Left colon (tissue), 2 donors: ENCODE measurements at regions not wholly inside any gene's neighbourhood (a gene's known extent, or its start where the extent isn't known, plus 50 kb on each side); places are given as distances from the start of the nearest gene placed in this dataset.
"Not testable (repeated sequence)": the region's sequence is repeated elsewhere in the genome, so short reads cannot be mapped to it uniquely, and the experiment has no call there.

Source experiments
- ATAC-seq: fragments of 200-7000 bp; cut with Tn5 transposase; one replicate; pipeline ENCODE4 v1.9.1; 2020; ENCODE audit warnings: mild to moderate bottlenecking, moderate library complexity
- DNase-seq, 2 donors: peaks; one replicate each; pipeline ENCODE4 v3.0.0-alpha.2; 2020
- intact Hi-C, 2 donors: fragments of 100-400 bp; cut with DNase I in 1 of 2; cut with micrococcal nuclease in 1 of 2; formaldehyde crosslinking; loops; one replicate each; pipeline versions ENCODE4 v1.11.2 to v1.14.0; 2022; cut with DNase I, micrococcal nuclease
- donor health status: DM: no; HTN: no; CAD: no.
- donor health status: DM: yes; HTN: yes; CAD: no.

GRCh38 chr2:39851251-39851650 lies 72.2 kb upstream of the THUMPD2 start:
- intact Hi-C loops: no loop called here
- ATAC-seq (no peak), DNase-seq (no peak)

- intact Hi-C loops: no loop called here
Observed at GRCh38 chr2:39849982-39850526, 71.0 kb upstream of the THUMPD2 start.

GRCh38 chr2:39849064-39849463 lies 70.0 kb upstream of the THUMPD2 start:
- ATAC-seq (no peak), DNase-seq (no peak)
- intact Hi-C loops: no loop called here

More at GRCh38 chr2:39849982-39850526, 71.0 kb upstream of the THUMPD2 start:
- no peak for ATAC-seq
- DNase-seq: no peak

- DNase-seq: no peak
- no peak for ATAC-seq
- intact Hi-C loops: no loop called here
Observed at GRCh38 chr2:39845460-39846146, 66.5 kb upstream of the THUMPD2 start.

GRCh38 chr2:39839261-39839848 lies 60.3 kb upstream of the THUMPD2 start:
- intact Hi-C loops: no loop called here
- no peak for DNase-seq
- no peak for ATAC-seq

GRCh38 chr2:39838589-39838988 lies 59.5 kb upstream of the THUMPD2 start:
- DNase-seq: no peak
- intact Hi-C loops: no loop called here
- no peak for ATAC-seq

GRCh38 chr2:39837856-39838453 lies 58.9 kb upstream of the THUMPD2 start:
- intact Hi-C loops: no loop called here

GRCh38 chr2:39836638-39837037 lies 57.6 kb upstream of the THUMPD2 start:
- intact Hi-C loops: no loop called here

More at GRCh38 chr2:39837856-39838453, 58.9 kb upstream of the THUMPD2 start:
- ATAC-seq (peak; percentile 55), DNase-seq (peak in 1 of 2 donors; percentile 22)

GRCh38 chr2:39834426-39834825 lies 55.4 kb upstream of the THUMPD2 start:
- no peak for DNase-seq
- intact Hi-C loops: no loop called here
- ATAC-seq: no peak

More at GRCh38 chr2:39836638-39837037, 57.6 kb upstream of the THUMPD2 start:
- ATAC-seq: no peak
- DNase-seq: no peak

GRCh38 chr2:39830610-39831009 lies 51.6 kb upstream of the THUMPD2 start:
- intact Hi-C loops, DNase-seq, ATAC-seq: not testable (repeated sequence)
